ENCODE measurements at regions not wholly inside any gene's neighbourhood (a gene's known extent, or its start where the extent isn't known, plus 50 kb on each side); places are given as distances from the start of the nearest gene placed in this dataset.

DNA sequence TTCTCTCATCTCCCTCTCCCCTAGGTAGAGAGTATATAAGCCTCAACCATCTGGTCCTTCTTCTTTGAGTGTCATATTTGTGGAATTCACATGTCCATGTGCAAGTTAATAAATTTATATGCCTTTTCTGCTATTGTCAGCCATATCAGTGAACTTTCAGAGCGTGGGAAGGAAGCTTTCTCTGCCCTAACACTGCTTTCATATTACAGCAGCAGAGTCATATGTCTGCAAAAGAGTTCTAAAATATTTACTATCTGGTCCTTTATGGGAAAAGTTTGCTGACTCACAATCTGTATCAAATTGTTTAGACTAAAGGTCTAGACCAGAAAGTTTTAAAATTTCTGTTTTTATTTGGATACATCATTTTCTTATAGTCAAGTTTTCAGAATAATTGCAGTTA is 669.0 kb downstream of the LRRC70 start:
- no peak overlapping the region for H3K4me3 ChIP-seq (ENCODE audit: low read depth, low read length)
- peak; percentile 47 for DNase-seq (ENCODE audit: low read depth)
- TF ChIP-seq, protein P1, sequence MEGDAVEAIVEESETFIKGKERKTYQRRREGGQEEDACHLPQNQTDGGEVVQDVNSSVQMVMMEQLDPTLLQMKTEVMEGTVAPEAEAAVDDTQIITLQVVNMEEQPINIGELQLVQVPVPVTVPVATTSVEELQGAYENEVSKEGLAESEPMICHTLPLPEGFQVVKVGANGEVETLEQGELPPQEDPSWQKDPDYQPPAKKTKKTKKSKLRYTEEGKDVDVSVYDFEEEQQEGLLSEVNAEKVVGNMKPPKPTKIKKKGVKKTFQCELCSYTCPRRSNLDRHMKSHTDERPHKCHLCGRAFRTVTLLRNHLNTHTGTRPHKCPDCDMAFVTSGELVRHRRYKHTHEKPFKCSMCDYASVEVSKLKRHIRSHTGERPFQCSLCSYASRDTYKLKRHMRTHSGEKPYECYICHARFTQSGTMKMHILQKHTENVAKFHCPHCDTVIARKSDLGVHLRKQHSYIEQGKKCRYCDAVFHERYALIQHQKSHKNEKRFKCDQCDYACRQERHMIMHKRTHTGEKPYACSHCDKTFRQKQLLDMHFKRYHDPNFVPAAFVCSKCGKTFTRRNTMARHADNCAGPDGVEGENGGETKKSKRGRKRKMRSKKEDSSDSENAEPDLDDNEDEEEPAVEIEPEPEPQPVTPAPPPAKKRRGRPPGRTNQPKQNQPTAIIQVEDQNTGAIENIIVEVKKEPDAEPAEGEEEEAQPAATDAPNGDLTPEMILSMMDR (conservative IDR thresholded peaks at IDR 0.05; ENCODE audit: low read depth, low read length): no peak

DNA sequence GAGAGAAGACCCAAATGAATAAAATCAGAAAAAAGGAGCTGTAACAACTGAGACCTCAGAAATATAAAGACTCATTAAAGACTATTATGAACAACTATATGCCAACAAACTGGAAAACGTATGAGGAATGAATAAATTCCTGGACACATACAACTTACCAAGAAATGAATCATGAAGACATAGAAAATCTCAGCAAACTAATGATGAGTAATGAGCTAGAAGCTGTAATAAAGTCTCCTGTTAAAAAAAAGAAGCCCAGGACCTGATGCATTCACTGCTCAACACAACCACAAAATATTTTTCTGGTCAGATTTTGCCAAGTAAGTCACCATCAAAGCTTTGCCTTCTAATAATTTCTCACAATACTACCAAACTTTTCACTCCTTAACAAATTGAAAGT is 666.7 kb downstream of the LRRC70 start:
- TF ChIP-seq, protein P1 (conservative IDR thresholded peaks at IDR 0.05; ENCODE audit: low read depth, low read length): no peak
- H3K4me3 ChIP-seq (ENCODE audit: low read depth, low read length): no peak overlapping the region
- no peak for DNase-seq (ENCODE audit: low read depth)

DNA sequence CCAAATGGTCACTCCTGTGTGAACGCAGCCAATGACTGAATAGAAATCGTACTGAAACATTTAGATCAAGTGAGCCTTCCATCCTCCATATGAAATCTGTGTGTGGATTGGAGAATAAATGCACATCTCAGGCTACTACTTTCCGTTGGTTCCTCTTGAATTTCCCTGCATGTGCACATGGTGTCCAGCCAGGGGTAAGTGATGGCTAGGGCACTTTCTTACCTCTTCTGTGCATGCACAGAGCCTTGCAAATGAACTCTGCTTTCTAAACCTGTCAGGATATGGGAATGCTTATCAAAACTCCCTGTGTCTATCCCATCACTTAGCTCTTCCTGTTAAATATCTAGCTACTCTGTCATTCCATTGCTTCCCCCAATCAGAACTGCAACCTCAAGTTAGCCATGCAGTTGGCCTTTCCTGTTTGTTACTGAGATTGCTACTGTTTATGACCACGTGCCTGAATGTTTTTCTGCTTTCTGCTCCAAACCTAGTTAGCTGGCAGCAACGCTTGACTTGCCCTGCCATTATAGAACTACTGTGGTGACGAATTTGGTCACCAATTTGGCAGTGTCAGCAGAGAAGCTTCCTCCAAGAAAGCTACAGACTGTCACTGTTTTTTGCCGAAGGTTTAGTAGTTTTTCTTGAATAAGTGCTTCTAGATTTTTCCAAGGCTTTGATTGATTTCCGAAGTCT is 661.6 kb downstream of the LRRC70 start:
- TF ChIP-seq, protein P1 (conservative IDR thresholded peaks at IDR 0.05; ENCODE audit: low read depth, low read length): no peak
- no peak overlapping the region for H3K4me3 ChIP-seq (ENCODE audit: low read depth, low read length)
- DNase-seq (ENCODE audit: low read depth): no peak

DNA sequence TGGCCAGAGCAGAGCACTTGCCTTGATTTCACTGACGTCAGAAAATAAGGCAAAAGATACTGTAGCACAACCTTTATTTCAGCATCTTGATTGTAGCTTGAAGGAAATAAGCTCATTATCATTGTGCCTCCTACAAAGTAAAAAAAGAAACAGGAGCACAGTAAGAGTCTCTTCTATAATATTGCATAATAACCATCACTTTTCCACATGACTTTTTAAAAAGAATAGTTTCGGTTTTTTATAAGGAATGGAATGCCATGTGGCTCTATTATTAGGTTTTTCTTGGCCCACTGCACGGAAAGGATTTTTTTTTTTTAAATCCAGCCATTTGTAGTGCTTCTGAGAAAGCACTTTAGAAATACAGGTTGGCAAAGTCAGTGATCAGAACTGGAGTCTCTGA is 655.3 kb downstream of the LRRC70 start:
- H3K4me3 ChIP-seq (ENCODE audit: low read depth, low read length): no peak overlapping the region
- DNase-seq (ENCODE audit: low read depth): peak; percentile 58
- TF ChIP-seq, protein P1 (conservative IDR thresholded peaks at IDR 0.05; ENCODE audit: low read depth, low read length): no peak

DNA sequence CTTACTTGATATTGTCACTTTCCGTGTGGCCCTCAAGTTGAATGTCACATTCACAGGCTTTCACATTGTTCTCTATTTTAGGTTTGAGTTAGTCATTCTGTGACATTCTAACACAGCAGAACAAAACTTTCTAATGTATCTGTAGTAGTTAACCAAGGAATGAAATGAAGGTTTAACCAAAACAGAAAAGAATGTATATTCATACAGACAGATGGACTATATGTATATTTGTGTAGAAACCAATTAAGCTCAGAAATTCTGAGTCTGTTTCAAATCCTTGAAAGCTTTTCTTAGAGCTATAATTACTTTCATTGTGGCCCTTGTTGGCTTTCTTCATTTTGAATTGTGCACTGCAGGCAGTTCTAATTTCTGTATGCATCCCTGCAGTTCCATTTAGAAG is 654.7 kb downstream of the LRRC70 start:
- DNase-seq (ENCODE audit: low read depth): no peak
- H3K4me3 ChIP-seq (ENCODE audit: low read depth, low read length): no peak overlapping the region
- TF ChIP-seq, protein P1 (conservative IDR thresholded peaks at IDR 0.05; ENCODE audit: low read depth, low read length): no peak

DNA sequence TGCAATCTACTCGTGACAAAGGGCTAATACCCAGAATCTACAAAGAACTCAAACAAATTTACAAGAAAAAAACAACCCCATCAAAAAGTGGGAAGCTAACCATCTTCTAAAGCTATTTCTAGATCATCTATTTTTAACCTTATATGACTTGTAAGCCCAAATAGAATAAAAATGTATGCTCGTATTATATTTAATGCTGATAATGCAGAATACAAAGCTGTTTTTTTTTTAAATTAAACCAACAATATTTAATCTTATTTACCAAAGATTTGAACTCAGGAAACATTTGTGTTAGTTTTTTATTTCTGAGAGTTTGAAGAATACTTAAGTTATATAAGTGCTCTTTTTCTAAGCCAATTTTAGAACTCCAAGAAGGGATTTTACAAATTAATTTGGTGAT is 652.1 kb downstream of the LRRC70 start:
- DNase-seq (ENCODE audit: low read depth): no peak
- TF ChIP-seq, protein P1 (conservative IDR thresholded peaks at IDR 0.05; ENCODE audit: low read depth, low read length): no peak
- no peak overlapping the region for H3K4me3 ChIP-seq (ENCODE audit: low read depth, low read length)

DNA sequence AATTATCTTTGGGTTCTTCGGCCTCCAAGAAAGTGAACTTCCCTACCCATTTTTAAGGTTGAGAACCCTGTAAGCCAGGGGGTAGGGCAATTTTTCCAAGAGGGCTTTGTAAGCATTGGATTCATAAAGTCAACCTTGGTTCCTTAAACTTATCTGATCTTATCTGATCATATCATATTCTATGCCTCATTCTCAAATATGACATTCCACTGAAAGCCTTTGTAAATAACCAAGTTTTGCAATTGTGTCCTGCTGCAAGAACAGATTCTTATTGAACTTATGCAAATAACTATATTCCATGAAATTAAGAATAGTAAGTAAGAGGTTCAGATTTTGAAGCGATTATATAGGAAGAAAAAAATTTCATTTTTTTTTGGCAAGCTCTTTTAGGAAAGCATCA is 649.5 kb downstream of the LRRC70 start:
- TF ChIP-seq, protein P1 (conservative IDR thresholded peaks at IDR 0.05; ENCODE audit: low read depth, low read length): no peak
- H3K4me3 ChIP-seq (ENCODE audit: low read depth, low read length): no peak overlapping the region
- DNase-seq (ENCODE audit: low read depth): no peak

All from choroid plexus epithelial cell (primary cell).